ENCODE measurements at regions not wholly inside any gene's neighbourhood (a gene's known extent, or its start where the extent isn't known, plus 50 kb on each side); places are given as distances from the start of the nearest gene placed in this dataset.

- TF ChIP-seq CTCF (conservative IDR thresholded peaks at IDR 0.05; ENCODE audit: low read length) (no peak), EZH2phosphoT487 (IDR thresholded peaks at IDR 0.05; ENCODE audit: borderline replicate concordance, low read depth, low read length) (no peak)
Measured at GRCh38 chr6:109235481-109236038, 140.3 kb downstream of the CEP57L1 start.
